HG03039 (cell line): ENCODE measurements at regions not wholly inside any gene's neighbourhood (a gene's known extent, or its start where the extent isn't known, plus 50 kb on each side); places are given as distances from the start of the nearest gene placed in this dataset.

Source experiments
- ATAC-seq: cut with Tn5 transposase; IDR thresholded peaks from one replicate; pipeline ENCODE4 v1.9.1; 2021; ENCODE audit warnings: mild to moderate bottlenecking, moderate library complexity; ENCODE audit not compliant: unreplicated experiment

- ATAC-seq, result no peak
Measured at GRCh38 chr6:113380591-113380990, 476.6 kb upstream of the MARCKS start.

- no peak for ATAC-seq
Measured at GRCh38 chr6:113381232-113381631, 475.9 kb upstream of the MARCKS start.

DNA sequence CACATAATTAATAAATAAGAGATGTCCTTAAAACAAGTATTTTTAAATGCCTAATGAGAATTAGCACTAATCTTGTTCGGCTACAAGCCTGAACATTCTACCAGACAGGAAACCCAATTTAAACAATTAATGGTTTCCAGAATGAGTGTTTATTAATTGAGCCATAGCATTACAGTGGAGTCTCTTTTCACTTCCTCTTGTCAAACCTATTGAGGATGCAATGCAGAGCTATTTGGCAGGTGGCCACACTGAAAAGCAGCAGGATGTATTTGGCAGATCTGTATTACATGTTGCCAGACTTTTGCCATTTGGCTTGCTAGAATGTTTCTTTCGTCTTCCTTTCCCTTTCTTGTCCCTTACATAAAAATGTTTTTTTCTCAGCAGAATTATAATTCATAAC is 475.2 kb upstream of the MARCKS start:
- peak; percentile 57 for ATAC-seq

- ATAC-seq, result no peak
Measured at GRCh38 chr6:113383701-113384100, 473.4 kb upstream of the MARCKS start.

DNA sequence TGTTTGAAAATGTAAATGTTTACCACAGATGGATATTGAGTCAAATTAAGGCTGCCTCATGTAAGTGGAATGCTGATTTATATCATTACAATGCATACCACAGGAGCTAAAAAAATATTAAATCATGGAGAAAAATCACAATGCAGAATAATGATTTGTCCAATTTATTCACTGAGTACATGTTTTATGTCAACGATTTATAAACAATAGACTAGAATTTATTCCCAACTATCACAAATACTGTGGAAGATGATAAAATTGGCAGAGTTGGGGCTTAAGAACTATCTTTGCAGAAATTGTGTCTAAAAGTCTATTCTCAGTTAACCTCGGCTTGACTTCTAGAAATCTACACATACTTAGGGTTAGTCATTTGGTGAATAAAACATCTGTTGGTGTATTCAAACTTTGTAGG is 472.1 kb upstream of the MARCKS start:
- ATAC-seq, result no peak

DNA sequence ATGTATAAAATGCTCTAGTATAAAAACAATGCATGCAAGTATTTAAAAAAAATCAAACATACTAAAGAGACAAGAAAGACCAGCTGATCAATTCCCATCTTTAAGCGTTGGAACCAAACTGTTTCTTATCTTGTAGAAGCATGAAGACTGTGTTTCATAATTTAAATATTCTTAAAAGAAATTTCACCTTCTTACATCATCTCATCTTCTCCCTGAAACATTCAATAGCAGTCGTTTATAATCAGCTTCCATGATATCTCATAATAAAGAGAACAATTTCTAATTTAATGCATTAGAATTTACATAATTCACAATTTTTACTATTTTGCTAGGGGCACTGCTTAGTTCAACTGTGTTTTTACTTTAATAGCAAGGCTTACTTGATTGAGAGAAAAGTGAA is 468.1 kb upstream of the MARCKS start:
- no peak for ATAC-seq

- no peak for ATAC-seq
Measured at GRCh38 chr6:113392551-113393055, 464.5 kb upstream of the MARCKS start.

GRCh38 chr6:113394216-113394615 is 462.9 kb upstream of the MARCKS start:
- no peak for ATAC-seq

DNA sequence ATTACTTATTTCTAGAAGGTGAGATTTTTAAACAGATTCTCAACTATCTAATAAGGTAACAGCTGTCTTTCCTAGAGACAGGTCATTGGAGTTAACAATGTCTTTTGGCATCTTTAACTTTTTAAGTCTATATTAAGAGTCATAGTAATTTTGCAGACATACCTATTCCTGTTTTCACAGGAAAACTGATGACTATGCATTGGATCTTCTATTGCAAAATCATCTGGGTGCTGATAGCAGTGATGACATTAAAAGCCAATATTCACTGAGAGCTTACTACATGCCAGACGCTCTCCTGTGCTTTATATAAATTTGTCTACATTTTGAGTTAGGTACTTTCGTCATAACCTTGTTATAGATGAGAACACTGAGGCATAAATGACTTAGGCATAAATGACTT is 462.4 kb upstream of the MARCKS start:
- ATAC-seq, result no peak

GRCh38 chr6:113396730-113397129 is 460.4 kb upstream of the MARCKS start:
- ATAC-seq, result no peak

DNA sequence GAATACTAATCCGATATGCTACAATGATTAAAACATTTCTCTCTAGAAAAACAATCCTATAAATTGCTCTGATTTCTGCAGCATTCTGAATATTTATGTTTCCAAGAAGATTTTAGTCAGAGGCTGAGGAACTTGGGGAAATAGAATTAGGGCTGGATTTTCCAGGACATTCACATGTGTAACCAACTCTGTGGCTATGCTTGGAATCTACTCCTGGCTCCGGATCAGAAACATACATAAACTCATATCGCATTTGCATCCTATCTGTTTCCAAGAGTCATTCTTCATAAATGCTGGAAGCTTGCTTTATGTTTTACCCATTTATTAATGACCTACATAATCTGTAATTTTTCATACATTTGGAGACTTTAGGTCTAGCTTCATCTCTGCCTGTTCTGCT is 459.9 kb upstream of the MARCKS start:
- ATAC-seq, result no peak

DNA sequence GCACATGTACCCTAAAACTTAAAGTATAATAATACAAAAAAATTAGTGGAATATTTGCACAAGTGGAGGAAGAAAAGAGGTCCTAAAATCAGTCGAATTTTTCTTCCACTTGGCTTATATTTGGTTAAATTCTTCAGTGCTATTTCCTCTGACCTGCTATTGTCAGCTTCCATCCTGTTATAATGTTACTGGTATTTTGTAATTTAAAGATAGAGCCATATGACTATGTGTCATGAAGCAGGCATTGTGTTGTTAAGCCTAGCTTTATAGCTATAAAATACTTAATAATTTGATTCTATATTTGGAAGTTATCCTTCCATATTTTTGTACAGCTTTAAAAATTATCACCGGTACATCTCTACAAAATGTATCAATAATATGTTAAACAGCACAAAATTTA is 455.9 kb upstream of the MARCKS start:
- no peak for ATAC-seq

DNA sequence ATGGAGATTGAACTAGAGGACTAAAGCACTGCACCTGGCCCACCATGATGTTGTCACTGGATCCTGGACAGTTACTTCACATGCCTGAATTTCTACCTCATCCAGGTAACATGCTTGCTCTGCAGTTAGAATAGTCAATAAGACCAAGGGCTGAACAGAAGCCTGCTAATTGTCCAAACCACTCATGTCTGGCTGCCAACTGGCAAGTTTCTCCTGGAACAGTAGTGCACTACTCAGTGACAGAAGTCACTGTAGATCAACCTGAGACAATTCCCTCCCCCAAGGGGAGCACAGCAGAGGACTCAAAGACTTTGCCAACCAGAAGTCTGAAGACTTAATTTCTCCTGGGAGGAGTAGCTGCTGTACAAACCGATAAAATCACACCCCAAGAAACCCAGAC is 454.6 kb upstream of the MARCKS start:
- ATAC-seq, result no peak

DNA sequence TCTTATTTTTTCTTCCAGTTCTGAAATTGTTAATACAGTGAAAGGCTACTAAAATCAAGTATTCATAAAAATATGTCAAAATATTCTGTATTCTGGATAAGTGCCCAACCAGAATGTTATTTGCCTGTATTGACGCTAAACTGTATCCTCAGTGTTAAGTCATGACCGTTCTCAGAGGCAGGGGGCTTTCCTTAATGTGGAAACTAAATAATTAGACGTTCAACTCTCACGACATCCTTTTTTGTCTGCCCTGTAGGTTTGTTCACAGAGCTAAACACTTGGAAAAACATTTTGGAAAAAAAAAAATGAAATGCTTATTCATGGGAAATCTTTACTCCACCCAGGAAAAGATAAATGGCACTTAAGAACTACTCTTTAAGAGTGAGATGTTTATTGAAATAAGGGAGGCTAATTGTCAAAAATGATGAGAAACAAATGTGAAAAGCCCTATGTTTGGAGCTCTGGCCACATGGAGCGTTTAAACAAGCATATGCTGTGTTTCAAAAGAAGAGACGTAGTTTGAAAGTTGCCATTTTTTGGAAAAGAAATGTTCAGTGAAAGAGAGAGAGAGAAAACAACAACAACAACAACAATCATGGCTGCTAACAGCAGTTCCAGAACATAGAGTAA is 453.1 kb upstream of the MARCKS start:
- ATAC-seq, result no peak

- ATAC-seq, result no peak
Measured at GRCh38 chr6:113405326-113406047, 451.7 kb upstream of the MARCKS start.

GRCh38 chr6:113406048-113406695 is 451.0 kb upstream of the MARCKS start:
- ATAC-seq, result no peak

- no peak for ATAC-seq
Measured at GRCh38 chr6:113411011-113411410, 446.1 kb upstream of the MARCKS start.

DNA sequence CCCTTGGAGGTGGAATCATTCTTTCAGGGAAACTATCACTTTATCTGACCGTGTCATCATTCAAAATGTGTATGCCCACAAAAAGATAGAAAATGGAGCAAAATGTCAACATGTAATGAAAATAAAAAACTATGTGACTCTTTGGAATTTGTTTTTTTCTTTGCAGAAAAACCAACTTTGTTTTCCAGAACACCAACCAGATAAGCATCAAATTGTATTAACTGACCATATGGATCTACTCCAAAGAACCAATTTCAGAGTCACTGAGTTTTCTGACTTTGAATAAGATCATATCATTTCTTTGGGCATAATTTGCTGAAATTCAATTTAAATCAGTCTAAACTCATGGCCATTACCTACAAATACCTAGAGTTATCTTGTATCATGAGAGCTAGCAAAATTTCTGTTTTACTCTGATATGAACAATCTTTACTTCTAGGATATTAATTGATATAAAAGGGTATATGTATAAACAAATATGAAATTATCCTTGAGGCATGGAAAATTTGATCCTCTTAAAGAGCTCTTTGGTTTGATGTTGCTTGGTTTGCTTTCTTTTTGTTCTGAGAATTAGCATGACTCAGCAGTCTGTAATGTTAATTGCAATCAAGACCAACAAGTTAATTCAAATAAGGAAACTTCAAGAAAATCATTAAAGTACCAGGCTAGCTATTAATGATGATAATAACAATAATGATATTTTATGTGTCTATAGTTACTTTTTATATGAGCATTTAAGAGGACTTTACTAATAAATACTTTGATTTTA is 444.4 kb upstream of the MARCKS start:
- no peak for ATAC-seq

GRCh38 chr6:113414511-113414910 is 442.6 kb upstream of the MARCKS start:
- ATAC-seq, result no peak

DNA sequence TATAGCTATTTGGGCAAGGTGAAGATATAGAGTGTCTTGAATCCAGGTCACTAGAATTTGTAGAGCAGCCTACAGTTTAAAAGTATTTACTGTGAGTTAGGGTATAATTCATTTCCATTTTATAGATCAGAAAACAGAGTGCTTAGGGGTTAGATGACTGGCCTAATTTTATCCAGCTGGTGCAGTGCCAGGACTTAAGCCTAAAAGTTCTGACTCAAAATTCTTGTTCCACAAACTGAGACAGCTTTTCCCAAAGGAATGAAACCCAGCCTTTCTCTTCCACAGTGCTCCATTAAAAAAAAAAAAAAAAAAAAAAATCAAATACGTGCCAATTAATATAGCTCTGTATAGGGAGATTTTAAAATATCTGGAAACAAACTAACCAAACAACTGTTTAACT is 441.0 kb upstream of the MARCKS start:
- ATAC-seq, result no peak

- no peak for ATAC-seq
Measured at GRCh38 chr6:113420290-113420689, 436.9 kb upstream of the MARCKS start.
